ENCODE measurements at regions not wholly inside any gene's neighbourhood (a gene's known extent, or its start where the extent isn't known, plus 50 kb on each side); places are given as distances from the start of the nearest gene placed in this dataset.
"Not testable (repeated sequence)": the region's sequence is repeated elsewhere in the genome, so short reads cannot be mapped to it uniquely, and the experiment has no call there.

DNA sequence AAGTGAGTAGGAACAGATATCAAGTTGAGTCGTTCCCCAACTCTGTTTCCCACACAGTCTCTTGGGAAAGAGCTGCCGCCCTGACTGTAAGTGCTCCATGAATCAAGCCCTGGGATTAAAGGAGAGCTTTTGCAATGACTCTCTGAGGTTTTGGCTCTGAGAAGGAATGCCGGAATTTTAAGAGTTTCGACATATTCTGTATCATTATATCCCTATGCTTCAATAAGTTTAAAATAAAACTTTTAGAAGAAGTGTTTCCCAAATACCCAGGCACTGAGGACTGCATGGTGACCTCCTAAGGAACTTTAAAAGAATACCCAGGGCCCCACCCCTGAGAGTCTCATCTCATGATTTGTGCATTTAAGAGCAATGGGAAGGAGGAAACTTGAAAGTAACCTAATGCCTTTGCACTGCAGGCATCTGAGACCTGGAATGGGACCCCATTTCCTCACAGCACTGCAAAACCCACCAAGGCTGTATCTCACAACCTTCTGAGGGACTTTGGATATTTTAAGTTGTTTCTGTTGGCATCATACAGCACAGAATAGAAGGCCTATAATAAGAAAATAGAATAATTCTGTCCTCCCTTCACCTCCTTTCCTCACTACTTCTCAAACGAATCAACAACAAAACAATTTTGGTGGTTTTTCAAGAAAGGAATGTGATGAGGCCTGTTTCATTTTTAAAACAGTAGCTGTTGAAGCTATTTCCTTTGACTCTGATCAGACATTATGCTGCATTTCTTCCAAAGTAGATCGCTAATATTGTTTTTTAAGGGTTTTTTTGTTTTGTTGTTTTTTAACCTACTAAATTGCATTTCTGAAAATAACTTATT is 121.2 kb downstream of the GASK1B start:
- DNase-seq = peak; percentile 96

DNA sequence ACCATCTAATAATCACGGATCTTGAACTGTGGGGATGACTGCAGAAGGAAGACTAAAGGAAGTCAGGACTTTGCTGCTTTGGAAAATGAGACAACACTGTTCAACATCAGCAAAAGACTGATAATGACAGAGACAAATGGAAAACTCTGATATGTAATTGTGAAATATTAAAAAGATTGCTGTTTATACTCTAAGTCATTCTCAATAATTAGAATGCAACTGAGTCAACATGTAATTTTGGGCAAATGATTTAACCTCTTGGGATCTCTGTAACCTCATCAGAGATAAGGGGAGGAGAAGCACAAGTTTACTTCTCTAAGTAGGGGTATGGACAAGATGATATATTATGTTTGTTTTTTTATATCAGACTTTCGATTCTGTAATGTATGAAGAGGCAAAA is 121.9 kb downstream of the GASK1B start:
- DNase-seq = no peak

DNA sequence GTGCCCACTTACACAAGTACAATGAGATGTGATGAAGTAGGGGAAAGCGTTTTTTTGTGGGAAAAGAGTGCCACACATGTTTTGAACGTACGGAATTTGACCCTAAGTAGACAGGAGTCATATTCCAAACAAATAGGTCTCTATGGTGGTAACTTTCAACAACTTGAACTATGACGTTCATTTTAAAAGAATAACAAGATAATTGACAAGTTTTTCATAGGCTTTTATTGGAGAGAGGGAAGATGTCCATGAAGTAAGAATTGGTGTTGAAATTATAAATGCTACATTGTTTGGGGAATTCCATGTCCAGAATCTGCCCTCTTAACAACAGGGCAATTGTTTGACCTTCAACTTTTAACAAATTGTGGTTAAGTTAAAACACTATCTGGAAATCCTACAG is 126.5 kb downstream of the GASK1B start:
- DNase-seq = no peak

DNA sequence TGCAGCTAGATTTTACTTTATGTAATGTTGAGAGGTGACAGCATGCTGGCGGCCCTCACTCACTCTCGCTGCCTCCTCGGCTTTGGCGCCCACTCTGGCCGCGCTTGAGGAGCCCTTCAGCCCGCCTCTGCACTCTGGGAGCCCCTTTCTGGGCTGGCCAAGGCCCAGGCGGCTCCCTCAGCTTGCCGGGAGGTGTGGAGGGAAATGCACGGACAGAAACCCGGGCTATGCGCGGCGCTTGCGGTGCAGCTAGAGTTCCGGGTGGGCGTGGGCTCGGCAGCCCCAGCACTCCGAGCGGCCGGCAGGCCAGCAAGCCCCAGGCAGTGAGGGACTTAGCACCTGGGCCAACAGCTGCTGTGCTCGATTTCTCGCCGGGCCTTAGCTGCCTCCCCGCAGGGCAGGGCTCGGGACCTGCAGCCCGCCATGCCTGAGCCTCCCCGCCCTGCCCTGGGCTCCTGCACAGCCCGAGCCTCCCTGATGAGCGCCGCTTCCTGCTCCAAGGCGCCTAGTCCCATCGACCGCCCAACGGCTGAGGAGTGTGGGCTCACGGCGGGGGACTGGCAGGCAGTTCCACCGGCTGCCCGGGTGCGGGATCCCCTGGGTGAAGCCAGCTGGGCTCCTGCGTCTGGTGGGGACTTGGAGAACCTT is 128.7 kb downstream of the GASK1B start:
- DNase-seq = no peak

DNA sequence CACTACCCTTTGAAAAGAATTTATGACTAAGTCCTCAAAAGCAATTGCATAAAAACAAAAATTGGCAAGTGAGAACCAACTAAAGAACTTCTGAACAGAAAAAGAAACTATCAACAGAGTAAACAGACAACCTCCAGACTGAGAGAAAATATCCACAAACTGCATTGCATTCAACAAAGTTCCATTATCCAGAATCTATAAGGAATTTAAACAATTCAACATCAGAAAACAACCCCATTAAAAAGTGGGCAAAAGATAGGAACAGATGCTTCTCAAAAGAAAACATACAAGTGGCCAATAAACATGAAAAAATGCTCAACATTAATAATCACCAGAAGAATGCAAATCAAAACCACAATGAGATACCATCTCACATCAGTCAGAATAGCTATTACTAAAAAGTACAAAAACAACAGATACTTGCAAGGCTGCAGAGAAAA is 130.2 kb downstream of the GASK1B start:
- DNase-seq = peak; percentile 79

DNA sequence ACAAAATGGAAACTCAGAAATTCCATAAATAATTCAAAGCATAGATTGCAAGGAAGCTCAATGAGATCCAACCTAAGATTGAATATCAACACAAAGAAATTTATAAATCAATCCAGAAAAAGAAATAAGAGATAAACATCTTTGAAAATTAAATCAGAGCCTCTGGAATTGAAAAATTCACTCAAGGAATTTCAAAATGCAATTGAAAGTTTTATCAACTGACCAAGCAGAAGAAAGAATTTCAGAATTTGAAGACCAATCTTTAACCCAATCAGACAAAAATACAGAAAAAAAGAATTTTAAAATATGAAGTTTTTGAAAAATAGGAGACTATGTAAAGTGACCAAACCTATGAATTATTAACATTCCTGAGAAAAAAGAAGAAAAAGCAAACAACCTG is 134.1 kb downstream of the GASK1B start:
- no peak for DNase-seq

DNA sequence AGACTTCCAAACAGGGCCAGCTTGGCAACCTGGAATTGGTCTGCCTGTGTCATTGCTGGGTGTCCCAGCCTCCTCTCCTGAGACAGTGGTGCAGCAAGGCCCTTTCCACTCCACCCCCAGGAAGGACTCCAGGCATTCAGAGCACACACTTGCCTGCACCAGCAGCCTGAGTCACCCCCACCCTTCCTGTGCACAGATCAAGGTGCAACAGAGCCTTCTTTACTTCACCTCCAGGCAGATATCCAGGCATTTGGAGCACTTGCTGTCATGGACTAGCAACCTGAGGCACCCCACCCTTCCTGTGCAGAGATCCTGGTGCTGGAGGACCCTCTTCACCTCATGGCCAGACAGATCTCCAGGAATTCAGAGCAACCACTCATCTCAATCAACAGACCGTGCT is 135.8 kb downstream of the GASK1B start:
- DNase-seq = no peak

DNA sequence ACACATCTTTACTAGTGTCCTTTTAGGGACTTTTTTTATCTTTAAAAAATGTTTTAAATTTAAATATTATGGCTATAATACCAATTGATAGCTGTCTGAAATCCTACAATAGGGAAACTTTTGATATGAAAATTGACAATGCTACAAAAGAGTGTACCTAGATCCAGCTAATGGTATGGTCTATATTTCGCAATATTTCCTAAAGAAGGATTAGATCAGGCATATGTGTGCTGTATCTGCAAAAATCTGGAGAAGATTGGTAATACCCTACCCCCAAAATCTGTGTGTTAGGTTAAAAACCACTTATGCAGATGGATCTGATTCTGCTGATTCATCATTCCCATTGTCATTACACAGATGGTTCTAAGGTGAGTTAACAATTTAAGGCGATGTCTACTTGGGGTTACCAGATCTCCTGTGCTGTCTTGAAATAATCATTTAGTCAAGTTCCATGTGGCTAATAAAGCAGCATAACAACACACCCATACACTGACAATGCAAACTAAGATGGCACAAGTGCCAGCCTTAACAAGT is 137.1 kb downstream of the GASK1B start:
- DNase-seq = no peak

DNA sequence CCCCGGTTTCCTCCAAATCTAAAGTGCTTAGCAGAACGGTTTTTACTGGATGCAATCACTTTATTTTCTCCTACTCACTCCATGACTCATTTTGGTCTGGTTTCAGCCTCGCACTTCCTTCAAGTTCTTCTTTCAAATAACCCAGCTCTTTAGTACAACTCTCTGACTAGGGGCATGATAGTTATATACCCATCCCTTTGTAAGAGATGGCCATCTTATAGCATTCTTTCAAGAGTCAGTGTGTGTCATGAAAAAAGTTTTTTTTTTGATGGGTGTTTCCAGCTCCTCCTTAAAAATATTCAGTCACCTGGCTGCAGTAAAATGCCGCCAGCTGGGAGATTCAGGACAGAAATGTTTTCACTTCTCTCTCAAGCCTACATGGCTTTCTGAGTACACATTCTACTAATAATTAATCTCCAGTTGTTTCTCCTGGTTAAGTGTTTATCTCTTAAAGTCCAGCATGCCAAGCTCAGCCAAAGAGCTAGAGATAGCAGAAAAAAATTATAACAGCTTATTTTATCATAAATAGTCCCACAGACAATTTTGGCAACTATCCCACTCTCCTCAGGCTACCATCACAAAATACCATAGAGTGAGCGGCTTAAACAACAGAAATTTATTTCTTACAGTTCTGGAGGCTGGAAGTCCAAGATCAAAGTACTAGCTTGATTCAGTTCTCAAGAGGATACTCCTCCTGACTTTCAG is 139.3 kb downstream of the GASK1B start:
- DNase-seq = no peak

DNA sequence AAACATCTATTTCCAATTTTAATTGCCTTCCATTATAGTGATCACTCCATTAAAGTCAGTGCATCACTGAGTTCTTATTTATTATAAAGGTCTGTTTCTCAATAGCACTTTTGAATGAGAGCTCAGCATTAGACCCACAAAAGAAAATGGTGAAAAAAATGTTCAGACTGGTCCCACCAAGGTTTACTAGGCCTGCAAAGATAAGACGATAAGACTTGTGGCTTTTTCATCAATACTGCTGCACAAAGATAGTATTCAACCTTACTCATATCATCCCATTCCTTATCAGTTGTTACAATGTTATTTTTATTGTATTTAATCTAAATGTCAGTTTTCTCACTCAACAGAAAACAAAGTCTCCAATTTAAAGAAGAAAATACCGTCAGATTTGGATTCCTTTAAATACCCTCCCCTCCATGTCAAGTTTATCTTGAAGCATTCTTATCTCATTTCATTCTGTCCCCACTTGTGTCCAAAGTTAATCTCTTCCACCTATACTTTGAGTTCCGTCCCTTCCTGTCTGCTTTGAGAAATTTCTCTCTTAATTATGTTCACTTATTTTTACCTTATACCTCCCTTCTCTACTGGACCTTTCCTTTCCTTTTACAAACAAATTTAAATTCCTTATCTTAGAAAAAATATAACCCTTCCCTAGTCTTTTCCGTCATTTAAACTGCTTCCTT is 140.0 kb downstream of the GASK1B start:
- no peak for DNase-seq

DNA sequence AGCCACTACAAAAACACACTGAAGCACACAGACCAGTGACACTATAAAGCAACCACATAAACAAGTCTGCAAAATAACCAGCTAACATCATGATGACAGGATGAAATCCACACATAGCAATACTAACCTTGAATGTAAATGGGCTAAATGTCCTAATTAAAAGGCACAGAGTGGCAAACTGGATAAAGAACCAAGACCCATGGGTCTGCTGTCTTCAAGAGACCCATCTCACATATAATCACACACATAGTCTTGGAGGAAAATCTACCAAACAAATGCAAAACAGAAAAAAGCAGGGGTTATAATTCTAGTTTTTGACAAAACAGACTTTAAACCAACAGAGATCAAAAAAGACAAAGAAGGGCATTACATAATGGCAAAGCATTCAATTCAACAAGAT is 144.4 kb downstream of the GASK1B start:
- DNase-seq = not testable (repeated sequence)

DNA sequence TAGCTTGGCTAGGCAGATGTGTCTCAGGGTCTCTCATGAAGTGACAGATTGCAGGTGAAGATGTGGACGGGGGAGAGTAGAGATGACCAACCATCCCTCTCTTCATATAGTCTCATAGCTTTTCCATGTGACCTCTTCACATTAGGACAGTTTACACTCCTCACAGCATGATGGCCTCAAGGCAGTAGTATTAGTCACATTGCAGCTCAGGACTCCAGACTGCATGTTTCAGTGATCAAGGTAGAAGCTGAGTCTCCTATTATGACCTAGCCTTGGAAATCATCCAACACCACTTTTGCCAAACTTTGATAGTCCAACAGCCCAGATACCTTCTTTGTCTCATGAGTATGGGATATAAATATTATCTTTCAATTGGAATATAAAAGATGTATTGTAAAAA is 147.7 kb downstream of the GASK1B start:
- no peak for DNase-seq

DNA sequence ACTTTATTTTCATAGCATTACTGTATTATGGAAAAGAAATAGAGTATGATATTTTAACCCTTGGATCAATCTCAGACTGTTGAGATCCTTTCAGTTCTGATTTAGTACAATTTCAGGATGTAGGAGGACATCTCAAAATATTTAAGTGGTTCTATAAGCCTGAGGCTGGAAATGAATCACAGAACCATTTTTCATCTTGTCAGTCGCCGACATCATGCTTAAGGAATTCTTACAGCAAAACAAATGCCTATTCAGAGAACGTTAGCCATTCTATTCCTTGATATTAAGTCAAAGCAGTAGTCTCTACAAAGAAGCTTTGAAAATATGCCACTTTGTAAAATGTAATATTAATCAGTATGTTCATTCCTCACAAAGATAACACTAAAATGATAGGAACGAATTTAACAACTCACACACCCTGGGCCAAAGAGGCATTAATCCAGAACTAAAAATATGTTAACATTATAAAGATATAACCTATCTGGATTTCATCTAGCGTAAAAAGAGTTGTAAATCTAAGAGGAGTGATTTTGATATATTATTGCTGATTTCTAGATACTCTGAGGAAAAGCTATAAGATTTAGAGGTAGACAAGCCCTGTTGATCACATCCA is 152.0 kb downstream of the GASK1B start:
- peak; percentile 90 for DNase-seq

DNA sequence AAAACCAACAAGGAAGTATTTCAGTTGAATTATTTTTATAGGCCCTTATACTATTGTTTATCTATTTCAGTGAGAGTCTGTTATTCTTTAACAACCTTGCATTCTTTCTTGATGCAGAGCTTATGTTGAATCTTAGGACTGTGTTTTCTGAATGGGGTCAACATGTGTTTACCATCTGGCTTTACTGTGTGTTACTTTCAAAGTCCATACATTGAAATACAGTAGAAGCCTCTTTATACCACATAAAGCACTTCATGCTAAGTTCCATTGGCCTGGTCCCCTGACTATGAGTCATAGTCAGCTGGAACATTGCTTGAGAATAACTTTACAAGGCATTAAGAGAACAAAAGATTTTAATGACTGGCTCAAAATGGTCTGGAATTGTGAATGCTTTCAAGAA is 152.6 kb downstream of the GASK1B start:
- peak; percentile 96 for DNase-seq

DNA sequence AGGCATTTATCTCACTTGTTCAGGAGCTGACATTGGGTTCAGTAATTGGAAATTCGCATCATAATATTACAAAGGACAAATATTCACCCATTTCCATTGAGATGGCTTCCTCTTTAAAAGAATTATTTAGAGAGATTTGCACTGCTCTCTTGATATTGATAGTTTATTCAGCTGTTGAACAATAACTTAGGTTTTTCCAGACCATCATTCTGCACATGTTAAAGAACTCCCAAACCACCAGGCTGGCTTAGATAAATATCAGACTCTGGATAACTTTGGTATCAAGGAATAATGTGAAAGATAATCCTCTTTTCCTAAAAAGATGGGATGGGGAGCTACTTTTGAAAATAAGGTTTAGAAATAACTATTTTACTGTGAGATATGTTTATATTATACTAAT is 154.0 kb downstream of the GASK1B start:
- DNase-seq = no peak

DNA sequence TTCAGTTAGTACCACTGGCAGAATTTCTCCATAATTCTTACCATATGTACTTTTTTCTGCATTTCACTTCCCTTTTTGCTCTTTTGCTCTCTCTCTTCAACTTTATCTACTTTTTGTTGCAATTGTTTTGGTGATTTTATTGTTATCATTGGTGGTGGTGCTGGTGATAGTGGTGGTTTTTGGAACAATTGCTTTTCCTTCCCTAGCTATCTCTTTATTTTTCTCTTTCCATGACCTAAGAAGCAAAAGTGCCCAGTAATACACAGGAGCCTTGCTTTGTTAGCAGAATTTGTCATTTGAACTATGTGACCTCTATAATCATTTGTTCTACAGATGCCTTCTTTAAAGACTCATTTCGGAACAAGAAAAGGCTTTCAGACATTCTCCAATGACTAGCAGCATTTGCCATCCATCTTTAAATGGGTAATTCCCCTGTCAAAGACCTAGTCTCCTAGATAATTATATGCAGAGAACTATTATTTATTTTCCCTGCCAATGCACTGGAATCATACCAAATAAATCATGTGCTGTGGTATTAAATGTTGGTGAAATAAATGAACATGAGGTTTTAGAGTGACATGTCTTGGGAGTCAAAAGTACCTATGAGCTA is 154.5 kb downstream of the GASK1B start:
- DNase-seq = no peak

DNA sequence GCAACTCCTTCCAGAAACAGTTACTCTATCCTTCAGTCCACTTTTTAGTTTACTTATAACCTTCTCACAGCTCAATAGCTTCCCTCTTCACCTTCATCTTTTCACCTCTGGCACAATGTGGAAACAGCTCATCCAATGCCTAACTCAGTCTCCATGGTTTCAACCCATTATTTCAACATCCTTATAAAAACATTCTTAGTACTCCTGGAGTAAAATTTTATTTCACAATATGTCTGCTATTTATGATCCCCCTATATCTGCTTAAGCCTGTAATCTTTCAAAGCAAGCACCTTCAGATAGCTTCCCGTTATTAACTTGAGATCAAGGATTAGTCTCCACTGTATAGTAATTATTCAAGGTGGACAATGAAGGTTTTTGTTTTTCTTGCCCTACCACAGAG is 156.3 kb downstream of the GASK1B start:
- DNase-seq = peak; percentile 48

DNA sequence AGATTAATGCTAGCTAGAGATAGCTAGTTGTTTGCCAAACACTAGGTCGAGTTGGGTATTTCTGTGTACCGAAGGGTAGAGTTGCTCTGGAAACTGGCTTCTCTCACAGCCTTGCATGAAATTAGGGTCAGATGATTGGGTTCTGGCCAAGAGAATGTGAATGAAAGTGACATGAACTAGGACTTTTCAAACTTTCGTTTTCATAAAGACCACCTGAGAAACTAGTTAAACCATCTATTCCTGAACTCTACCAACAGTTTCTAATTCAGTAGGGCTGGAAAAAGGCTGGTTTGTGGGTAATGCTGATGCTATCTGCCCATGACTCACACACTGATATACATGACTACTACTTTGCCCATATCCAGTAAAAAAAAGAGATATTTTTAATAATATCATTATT is 157.6 kb downstream of the GASK1B start:
- DNase-seq = peak; percentile 46

DNA sequence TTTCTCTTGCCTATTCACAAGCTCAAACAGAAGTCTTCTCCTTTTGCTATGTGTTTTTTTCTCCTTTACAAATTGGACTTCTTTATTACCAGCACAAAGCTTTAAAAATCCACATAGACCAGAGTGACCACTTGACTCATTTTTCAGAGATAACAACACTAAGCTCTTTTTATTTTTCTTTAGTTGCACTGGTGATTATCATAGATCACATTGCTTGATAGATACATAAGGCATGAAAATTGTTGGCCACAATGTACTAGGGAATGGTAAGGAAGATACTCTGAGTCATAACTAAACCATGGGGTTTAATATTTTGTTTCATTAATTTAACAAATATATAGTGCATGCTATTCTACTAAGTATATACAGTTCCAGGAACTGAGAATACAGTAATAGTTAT is 159.0 kb downstream of the GASK1B start:
- DNase-seq = peak; percentile 56

DNA sequence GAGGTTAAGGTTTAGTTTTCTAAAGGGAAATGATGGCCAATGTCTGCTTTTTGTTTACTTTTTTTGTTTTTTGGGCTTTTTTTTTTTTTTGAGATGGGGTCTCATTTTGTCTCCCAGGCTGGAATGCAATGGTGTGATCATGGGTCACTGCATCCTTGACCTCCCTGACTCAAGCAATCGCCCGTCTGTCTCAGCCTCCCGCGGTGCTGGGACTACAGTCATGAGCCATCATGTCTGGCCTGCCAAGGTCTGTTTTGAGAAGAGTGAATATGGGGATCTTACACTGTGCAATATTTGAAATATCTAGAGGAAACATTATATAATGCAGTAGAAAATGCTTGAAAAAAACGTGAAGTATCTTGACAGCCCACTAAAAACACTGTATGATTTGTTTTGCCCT is 162.5 kb downstream of the GASK1B start:
- no peak for DNase-seq

DNA sequence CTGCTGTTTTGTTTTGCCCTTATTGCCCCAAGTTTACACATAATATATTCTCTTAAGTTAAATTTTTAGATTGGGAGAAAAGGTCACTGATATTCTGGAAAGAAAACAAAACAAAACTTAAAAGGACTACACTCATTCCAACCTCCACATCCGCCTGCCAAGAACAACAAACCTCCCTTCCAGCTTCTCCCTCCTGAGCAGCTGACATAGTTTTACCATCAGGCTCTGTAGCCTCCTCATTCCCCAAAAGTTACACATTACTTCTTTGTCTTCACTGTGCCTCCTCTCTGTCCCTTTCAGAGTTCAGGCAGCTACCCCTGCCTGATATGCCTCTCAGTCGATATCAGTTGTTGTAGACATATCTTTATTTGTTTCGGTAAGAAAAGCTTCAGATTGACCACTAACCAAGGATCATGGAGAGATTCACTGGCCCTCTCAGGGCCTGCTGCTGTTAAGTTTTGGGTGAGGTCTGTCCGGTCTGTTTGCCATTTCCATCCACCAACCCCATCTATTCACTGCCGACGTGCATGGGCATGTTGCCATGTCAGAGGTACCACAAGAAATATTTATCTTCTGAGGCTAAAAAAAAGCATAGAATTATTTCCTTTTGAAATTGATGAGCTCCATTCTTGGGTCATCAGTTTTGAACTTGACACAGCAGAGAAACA is 164.1 kb downstream of the GASK1B start:
- peak; percentile 31 for DNase-seq

DNA sequence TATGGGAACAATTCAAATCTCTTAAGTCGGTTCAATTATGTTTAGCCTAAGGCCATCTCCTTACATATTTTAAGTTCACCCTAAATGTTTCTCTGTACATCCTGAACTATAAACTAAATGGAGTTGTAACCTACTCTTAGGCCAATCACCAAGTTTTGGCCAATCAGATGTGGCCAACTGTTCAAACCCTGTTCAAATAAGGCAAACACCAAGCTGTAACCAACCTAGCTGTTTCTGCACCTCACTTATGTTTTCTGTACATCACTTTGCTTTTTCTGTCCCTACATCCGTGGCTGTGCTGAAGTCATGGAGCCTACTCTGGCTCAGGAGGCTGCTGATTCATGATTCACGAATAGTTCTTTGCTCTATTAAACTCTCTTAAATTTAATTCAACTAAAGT is 165.3 kb downstream of the GASK1B start:
- DNase-seq = no peak
